ENCODE measurements at regions not wholly inside any gene's neighbourhood (a gene's known extent, or its start where the extent isn't known, plus 50 kb on each side); places are given as distances from the start of the nearest gene placed in this dataset.

- Histone ChIP-seq H3K4me2 (ENCODE audit: low read depth, low read length) (no peak overlapping the region), H3K36me3 (replicated peaks; ENCODE audit: insufficient read depth, low read length) (no peaks in the 10 kb centered on the region), H3K9ac (ENCODE audit: low read length) (no peak overlapping the region), H3K27me3 (replicated peaks; ENCODE audit: insufficient read depth, low read length) (peaks cover 76% of the 10 kb centered on the region), H3K9me3 (replicated peaks; ENCODE audit: insufficient read depth, low read length) (no peaks in the 10 kb centered on the region), H3K79me2 (ENCODE audit: low read length) (no peaks in the 10 kb centered on the region), H3K4me1 (ENCODE audit: low read length) (no peaks in the 10 kb centered on the region), H2AFZ (ENCODE audit: low read length) (no peak overlapping the region), H3K4me3 (ENCODE audit: low read length) (no peak overlapping the region), H3K9me2 (replicated peaks; ENCODE audit: insufficient read depth, low read length) (no peaks in the 10 kb centered on the region), H3F3A (ENCODE audit: insufficient read depth, low read length) (no peaks in the 10 kb centered on the region), H4K20me1 (ENCODE audit: insufficient read depth, low read length) (no peaks in the 10 kb centered on the region), H3K27ac (ENCODE audit: low read length) (no peak overlapping the region)
- TF ChIP-seq, protein P1, sequence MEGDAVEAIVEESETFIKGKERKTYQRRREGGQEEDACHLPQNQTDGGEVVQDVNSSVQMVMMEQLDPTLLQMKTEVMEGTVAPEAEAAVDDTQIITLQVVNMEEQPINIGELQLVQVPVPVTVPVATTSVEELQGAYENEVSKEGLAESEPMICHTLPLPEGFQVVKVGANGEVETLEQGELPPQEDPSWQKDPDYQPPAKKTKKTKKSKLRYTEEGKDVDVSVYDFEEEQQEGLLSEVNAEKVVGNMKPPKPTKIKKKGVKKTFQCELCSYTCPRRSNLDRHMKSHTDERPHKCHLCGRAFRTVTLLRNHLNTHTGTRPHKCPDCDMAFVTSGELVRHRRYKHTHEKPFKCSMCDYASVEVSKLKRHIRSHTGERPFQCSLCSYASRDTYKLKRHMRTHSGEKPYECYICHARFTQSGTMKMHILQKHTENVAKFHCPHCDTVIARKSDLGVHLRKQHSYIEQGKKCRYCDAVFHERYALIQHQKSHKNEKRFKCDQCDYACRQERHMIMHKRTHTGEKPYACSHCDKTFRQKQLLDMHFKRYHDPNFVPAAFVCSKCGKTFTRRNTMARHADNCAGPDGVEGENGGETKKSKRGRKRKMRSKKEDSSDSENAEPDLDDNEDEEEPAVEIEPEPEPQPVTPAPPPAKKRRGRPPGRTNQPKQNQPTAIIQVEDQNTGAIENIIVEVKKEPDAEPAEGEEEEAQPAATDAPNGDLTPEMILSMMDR (IDR thresholded peaks at IDR 0.05; ENCODE audit: low read length): no peak
- TF ChIP-seq EZH2 (optimal IDR thresholded peaks at IDR 0.05; ENCODE audit: low read depth, low read length): no peak
- DNase-seq: no peak
Measured at GRCh38 chr1:37338658-37339057, 135.7 kb upstream of the ZC3H12A start.

DNA sequence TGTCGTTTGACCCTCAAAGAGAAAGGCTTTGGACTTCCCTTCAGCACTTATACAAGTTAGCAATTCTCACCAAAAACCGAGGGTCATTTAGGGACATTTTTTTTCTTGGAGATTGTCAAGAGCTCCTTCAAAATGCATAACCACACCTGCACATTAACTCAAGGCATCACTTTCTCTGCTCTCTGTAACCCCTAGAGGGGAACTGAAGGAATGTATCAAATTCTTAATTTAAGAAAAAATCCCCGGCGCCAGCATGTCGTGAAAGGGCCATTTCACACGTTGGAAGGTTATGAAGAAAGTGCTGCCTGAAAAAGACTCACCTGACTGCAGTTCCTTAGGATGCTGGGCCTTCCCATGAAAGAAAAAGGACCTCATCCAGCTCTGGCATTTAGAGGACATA lies 131.6 kb upstream of the ZC3H12A start:
- DNase-seq: no peak
- Histone ChIP-seq H3K9me3 (replicated peaks; ENCODE audit: insufficient read depth, low read length) (no peaks in the 10 kb centered on the region), H3F3A (ENCODE audit: insufficient read depth, low read length) (no peaks in the 10 kb centered on the region), H3K36me3 (replicated peaks; ENCODE audit: insufficient read depth, low read length) (no peaks in the 10 kb centered on the region), H2AFZ (ENCODE audit: low read length) (no peak overlapping the region), H3K4me1 (ENCODE audit: low read length) (no peaks in the 10 kb centered on the region), H3K9me2 (replicated peaks; ENCODE audit: insufficient read depth, low read length) (no peaks in the 10 kb centered on the region), H3K4me2 (ENCODE audit: low read depth, low read length) (no peak overlapping the region), H3K27me3 (replicated peaks; ENCODE audit: insufficient read depth, low read length) (peaks cover 82% of the 10 kb centered on the region), H4K20me1 (ENCODE audit: insufficient read depth, low read length) (no peaks in the 10 kb centered on the region), H3K9ac (ENCODE audit: low read length) (no peak overlapping the region), H3K27ac (ENCODE audit: low read length) (no peak overlapping the region), H3K79me2 (ENCODE audit: low read length) (no peaks in the 10 kb centered on the region), H3K4me3 (ENCODE audit: low read length) (no peak overlapping the region)
- no peak for TF ChIP-seq EZH2 (optimal IDR thresholded peaks at IDR 0.05; ENCODE audit: low read depth, low read length)
- TF ChIP-seq EZH2phosphoT487 (IDR thresholded peaks at IDR 0.05; ENCODE audit: low read length): no peak
- TF ChIP-seq, protein P1 (IDR thresholded peaks at IDR 0.05; ENCODE audit: low read length): no peak

- no peak overlapping the region for H3K27ac ChIP-seq (ENCODE audit: low read length)
- H3K27me3 ChIP-seq (replicated peaks; ENCODE audit: insufficient read depth, low read length): peaks cover 60% of the 10 kb centered on the region
- no peak overlapping the region for H3K9ac ChIP-seq (ENCODE audit: low read length)
- H3F3A ChIP-seq (ENCODE audit: insufficient read depth, low read length): no peaks in the 10 kb centered on the region
- no peak overlapping the region for H3K4me2 ChIP-seq (ENCODE audit: low read depth, low read length)
- no peaks in the 10 kb centered on the region for H3K9me2 ChIP-seq (replicated peaks; ENCODE audit: insufficient read depth, low read length)
- H3K79me2 ChIP-seq (ENCODE audit: low read length): no peaks in the 10 kb centered on the region
- no peak overlapping the region for H2AFZ ChIP-seq (ENCODE audit: low read length)
- TF ChIP-seq EZH2phosphoT487 (IDR thresholded peaks at IDR 0.05; ENCODE audit: low read length) (no peak), EZH2 (optimal IDR thresholded peaks at IDR 0.05; ENCODE audit: low read depth, low read length) (no peak)
- TF ChIP-seq, protein P1 (IDR thresholded peaks at IDR 0.05; ENCODE audit: low read length): no peak
- H3K4me3 ChIP-seq (ENCODE audit: low read length): no peak overlapping the region
- H3K9me3 ChIP-seq (replicated peaks; ENCODE audit: insufficient read depth, low read length): no peaks in the 10 kb centered on the region
- H3K4me1 ChIP-seq (ENCODE audit: low read length): no peaks in the 10 kb centered on the region
- H3K36me3 ChIP-seq (replicated peaks; ENCODE audit: insufficient read depth, low read length): no peaks in the 10 kb centered on the region
- no peak for DNase-seq
- no peaks in the 10 kb centered on the region for H4K20me1 ChIP-seq (ENCODE audit: insufficient read depth, low read length)
Measured at GRCh38 chr1:37347104-37347649, 127.2 kb upstream of the ZC3H12A start.

Measured in MM.1S (cell line).